Heart left ventricle (tissue), 16 donors: ENCODE measurements at regions not wholly inside any gene's neighbourhood (a gene's known extent, or its start where the extent isn't known, plus 50 kb on each side); places are given as distances from the start of the nearest gene placed in this dataset.

Experiments
- ATAC-seq, 4 donors: fragments of 200-7000 bp; cut with Tn5 transposase; one replicate each; pipeline ENCODE4 v1.9.1; 2020 to 2022; ENCODE audit warnings: moderate library complexity in 4 of 4, mild to moderate bottlenecking in 3 of 4, moderate number of reproducible peaks in 1 of 4
- DNase-seq, 5 donors: peaks; one replicate each; pipeline ENCODE4 v3.0.0-alpha.2; 2020
- H3K27ac ChIP-seq, 12 donors: fragments of 200-600 bp; sonication (generic) in 4 of 12; one replicate each; pipeline versions ENCODE4 v1.5.0 to v1.8.0; 2016 to 2022; ENCODE audit warnings: mild to moderate bottlenecking in 2 of 12
- H3K27me3 ChIP-seq, 9 donors: fragments of 200-600 bp; sonication (generic) in 2 of 9; one replicate each; pipeline versions ENCODE4 v1.5.1 to v1.8.0; 2016 to 2022; ENCODE audit warnings: mild to moderate bottlenecking in 3 of 9
- H3K36me3 ChIP-seq, 9 donors: fragments of 200-600 bp; sonication (generic) in 2 of 9; one replicate each; pipeline versions ENCODE4 v1.5.0 to v1.8.0; 2018 to 2022; ENCODE audit warnings: mild to moderate bottlenecking in 2 of 9
- H3K4me1 ChIP-seq, 12 donors: fragments of 200-600 bp; sonication (generic) in 4 of 12; one replicate each; pipeline versions ENCODE4 v1.5.0 to v1.8.0; 2016 to 2022; ENCODE audit warnings: mild to moderate bottlenecking in 3 of 12
- H3K4me3 ChIP-seq, 12 donors: fragments of 200-600 bp; sonication (generic) in 4 of 12; one replicate each; pipeline versions ENCODE4 v1.5.0 to v1.8.0; 2017 to 2022; ENCODE audit warnings: mild to moderate bottlenecking in 9 of 12, moderate library complexity in 4 of 12
- H3K9me3 ChIP-seq, 12 donors: fragments of 200-600 bp; sonication (generic) in 4 of 12; one replicate each; pipeline versions ENCODE4 v1.5.0 to v1.8.0; 2016 to 2022; ENCODE audit warnings: mild to moderate bottlenecking in 1 of 12
- CTCF ChIP-seq, 12 donors: fragments of 200-600 bp; sonication (generic) in 4 of 12; IDR thresholded peaks; one replicate each; pipeline versions ENCODE4 v1.5.0 to v1.8.0; 2018 to 2022; ENCODE audit warnings: antibody characterized with exemption in 12 of 12, mild to moderate bottlenecking in 5 of 12
- POLR2A ChIP-seq, 2 donors: fragments of 450-650 bp; IDR thresholded peaks; one replicate each; pipeline ENCODE4 v1.6.1; 2017; ENCODE audit warnings: antibody characterized with exemption in 2 of 2, mild to moderate bottlenecking in 2 of 2, moderate library complexity in 2 of 2
- WGBS, 4 donors: extraction: QIAGEN DNeasy Blood & Tissue Kit in 2 of 4; methylation state at CpG; one replicate each; pipeline versions ENCODE4 v1.1.5 to v1.1.7; 2013 to 2018; 5-methylcytosine and 5-hydroxymethylcytosine counted together
- intact Hi-C, 10 donors: fragments of 100-400 bp; cut with DNase I; formaldehyde crosslinking; loops; one replicate each; pipeline versions ENCODE4 v1.11.1 to v1.14.2; 2022
- donor health status: ischemic (EF 13 %, LVEDD 7.1; RV severe dilation, severe dysfunction).
- donor health status: healthy with polysubstance abuse.
- donor health status: DM: no; HTN: yes; CAD: no.
- donor health status: DM: no; HTN: no; CAD: no.
- donor health status: ischemic (EF 25% LVEDD 6.9; RV normal size, moderate dysfunction).
- donor health status: ischemic (EF 25% LVEDD 5.7; RV mildly dilated, moderate dysfunction).
- donor health status: healthy.
- donor health status: DM: yes; HTN: yes; CAD: no.
- donor health status: ischemic (EF 35%, LVEDD 5.7; RV mildly dilated, moderate dysfunction).
- donor health status: nonischemic (EF 11% LVEDD 7.7; RV severe dilation, severe dysfunction).
- donor health status: DM: yes; HTN: yes; CAD: no.
- donor health status: PGD.
- donor health status: ischemic (EF 29% LVEDD 5.4; RV normal size, mild dysfunction).
- donor health status: nonischemic (EF 23%, LVEDD 6.1; RV moderate dilation, normal function).

- no peak overlapping the region for H3K27ac ChIP-seq
- DNase-seq (no peak), ATAC-seq (no peak)
- no peak overlapping the region for H3K4me3 ChIP-seq
- peaks cover 0 to 5% (median 0%) of the 10 kb centered on the region in 12 donors for H3K9me3 ChIP-seq
- no peaks in the 10 kb centered on the region for H3K36me3 ChIP-seq
- H3K4me1 ChIP-seq: no peaks in the 10 kb centered on the region
- TF ChIP-seq POLR2A (IDR thresholded peaks at IDR 0.05) (no peak), CTCF (IDR thresholded peaks at IDR 0.05) (no peak)
- no peaks in the 10 kb centered on the region for H3K27me3 ChIP-seq
- intact Hi-C loops: no loop called here
- WGBS, 4 donors: 34 to 41% (median 38%) methylated on average over 4 of the region's 4 CpGs
These were observed 853.7 kb downstream of the TAF11L14 start for GRCh38 chr5:18487928-18488480.

- DNase-seq (no peak), ATAC-seq (no peak)
- intact Hi-C loops: no loop called here
- Histone ChIP-seq H3K36me3 (no peaks in the 10 kb centered on the region), H3K27ac (no peak overlapping the region), H3K4me3 (no peak overlapping the region), H3K9me3 (peaks cover 0 to 9% (median 0%) of the 10 kb centered on the region in 12 donors), H3K4me1 (no peaks in the 10 kb centered on the region), H3K27me3 (no peaks in the 10 kb centered on the region)
- WGBS, 4 donors: 50 to 61% (median 56%) methylated on average over 1 of the region's 1 CpG
- TF ChIP-seq POLR2A (IDR thresholded peaks at IDR 0.05): no peak
These were observed 855.4 kb downstream of the TAF11L14 start for GRCh38 chr5:18489703-18490102.

- WGBS, 4 donors: 77 to 84% (median 80%) methylated on average over 1 of the region's 1 CpG
- TF ChIP-seq POLR2A (IDR thresholded peaks at IDR 0.05) (no peak), CTCF (IDR thresholded peaks at IDR 0.05) (no peak)
- peaks cover 0 to 11% (median 0%) of the 10 kb centered on the region in 12 donors for H3K9me3 ChIP-seq
- H3K27me3 ChIP-seq: no peaks in the 10 kb centered on the region
- no peaks in the 10 kb centered on the region for H3K4me1 ChIP-seq
- intact Hi-C loops: no loop called here
- no peak overlapping the region for H3K27ac ChIP-seq
- H3K4me3 ChIP-seq: no peak overlapping the region
- no peaks in the 10 kb centered on the region for H3K36me3 ChIP-seq
- ATAC-seq: no peak
- no peak for DNase-seq
These were observed 857.1 kb downstream of the TAF11L14 start for GRCh38 chr5:18491349-18491748.

GRCh38 chr5:18495157-18495556 is 860.9 kb downstream of the TAF11L14 start:
- no peak overlapping the region for H3K4me3 ChIP-seq
- H3K9me3 ChIP-seq: peaks cover 0 to 23% (median 2%) of the 10 kb centered on the region in 12 donors
- H3K36me3 ChIP-seq: no peaks in the 10 kb centered on the region
- ATAC-seq: no peak
- no peaks in the 10 kb centered on the region for H3K27me3 ChIP-seq
- no peaks in the 10 kb centered on the region for H3K4me1 ChIP-seq
- intact Hi-C loops: no loop called here
- no peak for DNase-seq
- no peak overlapping the region for H3K27ac ChIP-seq
- no peak for TF ChIP-seq POLR2A (IDR thresholded peaks at IDR 0.05)
- TF ChIP-seq CTCF (IDR thresholded peaks at IDR 0.05): no peak
- 63 to 87% (median 69%) methylated on average over 1 of the region's 1 CpG for WGBS, 4 donors

DNA sequence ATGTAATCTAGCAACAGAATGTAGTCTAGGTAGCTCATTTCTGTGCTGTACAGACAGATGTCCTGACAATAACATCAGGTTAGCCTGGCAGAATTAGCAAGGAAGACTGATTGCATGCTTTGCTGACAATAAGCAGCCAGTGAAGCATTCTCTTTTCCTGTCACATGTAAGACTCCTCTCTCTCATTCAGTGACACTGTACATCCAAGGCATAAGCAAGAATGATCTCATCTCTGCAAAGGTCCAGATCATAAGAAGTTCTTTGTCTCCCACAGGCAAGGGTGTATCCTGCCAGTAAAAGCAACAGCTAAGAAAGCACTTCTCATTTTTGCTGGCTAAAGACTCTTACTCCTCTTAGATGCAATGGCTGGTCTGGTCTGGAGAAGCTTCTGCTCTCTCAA is 861.8 kb downstream of the TAF11L14 start:
- H3K4me1 ChIP-seq: no peaks in the 10 kb centered on the region
- H3K4me3 ChIP-seq: no peak overlapping the region
- no peaks in the 10 kb centered on the region for H3K27me3 ChIP-seq
- peaks cover 0 to 23% (median 2%) of the 10 kb centered on the region in 12 donors for H3K9me3 ChIP-seq
- ATAC-seq (no peak), DNase-seq (no peak)
- intact Hi-C loops: no loop called here
- no peak overlapping the region for H3K27ac ChIP-seq
- no peak for TF ChIP-seq CTCF (IDR thresholded peaks at IDR 0.05)
- TF ChIP-seq POLR2A (IDR thresholded peaks at IDR 0.05): no peak
- no peaks in the 10 kb centered on the region for H3K36me3 ChIP-seq
